Hindlimb muscle (tissue), 1 donor: ENCODE measurements at regions not wholly inside any gene's neighbourhood (a gene's known extent, or its start where the extent isn't known, plus 50 kb on each side); places are given as distances from the start of the nearest gene placed in this dataset.
"Not testable (repeated sequence)": the region's sequence is repeated elsewhere in the genome, so short reads cannot be mapped to it uniquely, and the experiment has no call there.

Source experiments
- DNase-seq: peaks from one replicate; pipeline ENCODE4 v3.0.0-alpha.2; 2013

DNA sequence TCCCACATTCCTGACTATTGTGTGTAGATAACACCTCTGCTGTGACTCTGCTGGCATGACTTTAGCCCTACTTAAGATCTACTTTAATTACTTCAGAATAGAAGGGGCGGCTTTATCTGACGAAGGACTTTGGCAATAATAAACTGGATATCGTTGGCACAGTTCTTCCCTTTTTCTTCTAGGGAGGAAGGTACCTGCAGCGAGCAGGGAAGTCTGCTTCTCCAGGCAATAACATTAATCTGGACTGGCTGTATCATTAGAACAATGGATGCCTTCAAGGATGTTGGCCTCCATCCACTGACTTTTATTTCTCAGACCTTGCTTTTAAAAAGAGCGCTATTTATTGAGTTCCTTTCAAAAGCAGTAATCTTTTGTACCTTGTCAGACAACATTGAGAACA, 172.6 kb upstream of the THSD7A start:
- no peak for DNase-seq

DNA sequence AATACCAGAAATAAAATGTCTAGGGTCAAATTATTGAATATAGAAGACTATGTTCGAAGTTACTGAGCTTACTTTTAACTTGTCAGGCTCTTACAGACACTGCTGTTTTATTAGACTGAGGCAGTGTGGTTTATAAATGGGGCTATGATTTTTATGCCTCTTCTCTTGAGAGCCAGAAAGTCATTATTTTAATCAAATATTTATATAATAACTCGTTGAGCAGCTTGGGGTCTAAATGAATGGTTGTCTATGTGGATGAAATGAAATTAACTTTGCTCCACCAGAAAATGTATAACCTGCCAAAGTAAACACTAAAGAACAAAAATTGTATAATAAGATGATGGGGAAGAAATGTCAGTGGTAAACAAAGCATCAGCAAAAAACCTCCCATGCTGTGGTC, 175.6 kb upstream of the THSD7A start:
- DNase-seq: no peak

DNA sequence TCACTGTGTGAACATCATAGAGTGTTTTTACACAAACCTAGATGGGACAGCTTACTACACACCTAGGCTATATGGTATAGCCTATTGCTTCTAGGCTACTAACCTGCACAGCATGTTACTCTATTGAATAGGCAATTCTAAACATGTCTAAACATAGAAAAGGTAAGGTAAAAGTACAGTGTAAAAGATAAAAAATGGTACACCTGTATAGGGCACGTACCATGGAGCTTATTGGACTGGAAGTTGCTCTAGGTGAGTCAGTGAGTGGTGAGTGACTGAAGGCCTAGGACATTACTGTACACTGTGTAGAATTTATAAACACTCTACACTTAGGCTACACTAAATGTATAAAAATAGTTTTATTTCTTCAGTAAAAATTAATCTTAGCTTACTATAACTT, 182.0 kb upstream of the THSD7A start:
- no peak for DNase-seq

DNA sequence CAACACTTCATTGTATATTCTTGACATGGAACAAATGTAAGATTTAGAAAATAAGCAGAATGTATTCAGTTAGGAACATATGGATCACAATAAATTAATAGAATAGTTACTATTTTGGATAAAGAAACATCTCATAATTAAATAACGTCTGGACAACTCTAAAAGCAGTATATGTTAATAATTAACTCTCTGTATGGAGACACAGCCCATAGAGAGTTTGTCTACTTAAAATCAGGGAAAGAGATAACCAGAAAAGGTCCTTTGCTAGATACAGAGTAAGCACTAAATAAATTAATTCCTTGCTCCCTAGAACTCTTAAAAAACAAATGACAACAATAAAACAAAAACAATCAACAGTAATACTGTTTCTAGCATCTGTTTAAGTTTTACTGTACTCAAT, 184.4 kb upstream of the THSD7A start:
- no peak for DNase-seq

DNA sequence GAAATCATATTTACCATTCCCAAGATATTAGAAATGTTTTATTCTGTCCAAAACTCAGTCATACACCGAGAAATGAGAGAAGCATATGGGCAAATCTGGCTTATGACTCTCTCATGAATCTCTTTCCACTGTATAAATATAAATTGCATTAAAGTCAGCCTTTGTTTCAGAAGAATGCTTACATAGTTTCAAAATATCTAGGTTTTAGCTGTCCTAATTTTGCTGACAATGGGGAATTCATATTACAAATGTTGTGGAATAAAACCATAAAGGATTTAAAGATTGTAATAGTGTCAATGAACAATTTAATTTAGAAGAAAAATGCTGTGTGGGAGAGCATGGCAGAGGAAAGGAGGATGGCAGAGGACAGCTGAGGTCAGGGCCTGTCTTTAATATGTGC, 185.0 kb upstream of the THSD7A start:
- no peak for DNase-seq

DNA sequence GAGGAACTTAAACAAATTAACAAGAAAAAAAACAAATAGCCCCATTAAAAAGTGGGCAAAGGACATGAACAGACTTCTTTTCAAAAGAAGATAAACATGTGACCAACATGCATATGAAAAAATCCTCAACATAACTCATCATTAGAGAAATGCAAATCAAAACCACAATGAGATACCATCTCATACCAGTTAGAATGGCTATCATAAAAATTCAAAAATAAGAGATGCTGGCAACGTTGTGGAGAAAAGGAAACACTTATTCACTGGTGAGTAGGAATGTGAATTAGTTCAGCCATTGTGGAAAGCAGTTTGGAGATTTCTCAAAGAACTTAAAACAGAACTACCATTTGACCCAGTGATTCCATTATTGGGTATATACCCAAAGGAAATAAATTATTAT, 189.1 kb upstream of the TMEM106B start:
- not testable (repeated sequence) for DNase-seq

DNA sequence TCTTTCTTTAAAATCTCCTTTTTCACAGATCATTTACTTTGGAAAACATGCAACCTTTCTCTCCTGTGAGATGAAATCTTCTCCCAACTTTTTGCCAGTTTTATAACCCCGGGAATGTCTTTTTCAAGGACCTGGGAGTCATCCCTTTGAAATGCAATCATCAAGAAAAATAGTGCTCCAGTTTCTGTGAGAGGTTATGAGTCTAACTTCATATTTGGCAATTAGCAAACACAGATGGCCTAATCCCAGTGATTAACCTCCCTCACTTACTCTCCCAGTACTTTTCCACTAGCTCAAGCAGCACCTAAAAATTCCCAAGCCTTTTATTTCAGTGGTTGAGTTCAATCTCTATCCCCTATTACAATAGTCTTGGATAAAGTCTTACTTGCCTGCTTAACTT, 185.8 kb upstream of the TMEM106B start:
- no peak for DNase-seq

DNA sequence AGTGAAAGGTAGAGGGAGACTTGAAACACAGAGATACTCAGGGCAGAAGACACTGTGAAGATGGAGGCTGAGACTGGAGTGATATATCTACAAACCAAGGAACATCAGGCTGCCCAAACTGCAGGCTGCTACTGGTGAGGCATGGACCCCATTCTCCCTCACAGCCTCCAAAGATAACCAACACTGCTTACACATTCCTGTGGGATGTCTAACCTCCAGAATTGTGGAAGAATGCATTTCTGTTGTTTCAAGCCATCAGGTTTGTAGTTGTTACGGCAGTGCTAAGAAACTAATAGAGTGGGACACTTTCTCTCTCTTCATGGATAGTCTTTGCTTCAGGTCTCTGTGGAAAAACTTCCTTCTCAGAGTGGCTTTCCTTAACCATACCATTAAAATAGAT, 182.6 kb upstream of the TMEM106B start:
- no peak for DNase-seq

DNA sequence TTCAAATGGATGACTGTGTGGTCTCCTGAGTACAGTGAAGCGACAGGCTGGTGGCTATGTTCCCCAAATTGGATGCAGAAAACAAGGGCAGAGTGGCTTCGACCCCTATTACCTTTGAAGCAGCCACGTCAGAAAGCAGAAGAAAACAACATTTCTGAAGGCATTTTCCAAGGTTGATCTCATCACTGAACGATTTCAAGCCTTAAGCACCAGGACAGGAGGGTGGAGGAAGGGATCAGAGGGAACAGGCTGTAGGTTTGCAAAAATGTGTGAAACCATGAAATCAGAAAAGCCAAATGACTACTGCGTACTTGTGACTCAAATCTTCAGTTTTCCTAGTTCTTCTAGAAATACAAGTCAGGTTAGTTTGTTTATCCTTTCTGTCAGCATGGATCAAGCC, 181.0 kb upstream of the TMEM106B start:
- DNase-seq: no peak

DNA sequence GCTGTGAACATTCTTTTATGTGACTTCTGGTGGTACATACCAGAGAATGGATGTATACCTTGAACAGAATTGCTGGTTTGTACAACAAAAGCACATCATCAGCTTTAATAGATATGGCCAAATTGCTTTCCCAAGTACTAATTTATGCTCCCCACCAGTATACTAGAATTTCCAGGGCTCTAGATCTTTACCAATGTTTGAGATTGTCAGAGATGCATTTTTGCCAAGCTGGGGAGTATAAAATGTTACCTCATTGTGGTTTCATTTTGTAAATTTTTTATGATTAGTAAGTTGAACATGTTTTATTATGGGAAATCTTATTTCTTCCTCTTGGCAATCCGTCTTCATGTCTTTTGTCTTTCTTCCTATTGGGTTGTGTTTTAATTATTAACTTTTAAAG, 179.9 kb upstream of the TMEM106B start:
- no peak for DNase-seq

DNA sequence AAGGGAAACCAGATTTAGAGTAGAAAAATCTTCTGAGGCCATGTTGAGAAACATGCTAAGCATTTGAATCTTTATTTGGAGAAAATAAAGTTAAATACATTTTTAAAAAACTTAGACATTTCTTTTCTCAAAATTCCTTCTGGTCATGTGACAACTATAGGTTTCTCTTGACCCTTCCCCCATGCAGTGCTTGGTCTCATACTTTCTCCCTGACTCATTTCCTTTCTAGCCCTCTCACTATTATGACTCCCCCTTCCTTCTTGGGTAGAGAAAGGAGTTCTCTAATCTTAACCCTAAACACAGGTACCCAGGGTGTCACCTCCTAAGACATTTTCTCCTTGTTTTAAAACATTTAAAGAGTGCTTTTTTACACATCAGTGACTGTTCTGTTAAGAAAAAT, 179.5 kb upstream of the TMEM106B start:
- no peak for DNase-seq

DNA sequence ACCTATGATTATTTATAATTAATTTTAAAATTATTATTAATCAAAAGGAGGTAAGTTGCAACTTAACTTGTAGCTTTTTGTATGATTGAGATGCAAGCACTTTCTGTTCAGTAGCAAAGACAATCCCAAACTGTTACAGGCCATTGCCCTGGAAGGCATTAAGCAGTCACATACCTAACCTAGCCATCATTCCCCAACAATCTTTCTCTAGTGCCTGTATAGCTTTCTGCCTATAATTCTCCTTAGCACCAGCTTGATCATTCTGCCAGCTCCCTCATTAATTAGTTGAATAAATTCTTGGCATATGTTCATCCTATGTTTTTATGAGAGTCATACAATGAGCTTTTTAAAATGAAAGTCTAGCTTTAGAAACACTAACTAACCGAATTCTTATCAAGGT, 178.9 kb upstream of the TMEM106B start:
- no peak for DNase-seq

DNA sequence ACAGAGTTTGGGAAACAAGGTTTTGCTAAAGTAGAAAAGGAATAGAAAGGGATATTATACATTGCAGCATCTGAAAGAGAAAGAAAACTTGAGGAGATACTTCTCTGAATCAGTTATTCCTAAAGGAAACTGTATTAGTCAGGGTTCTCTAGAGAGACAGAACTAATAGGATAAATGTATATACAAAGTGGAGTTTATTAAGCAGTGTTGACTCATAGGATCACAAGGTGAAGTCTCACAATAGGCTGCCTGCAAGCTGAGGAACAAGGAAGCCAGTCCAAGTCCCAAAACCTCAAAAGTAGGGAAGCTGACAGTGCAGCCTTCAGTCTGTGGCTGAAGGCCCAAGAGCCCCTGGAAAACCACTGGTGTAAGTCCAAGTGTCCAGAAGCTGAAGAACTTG, 167.6 kb upstream of the TMEM106B start:
- DNase-seq: not testable (repeated sequence)

DNA sequence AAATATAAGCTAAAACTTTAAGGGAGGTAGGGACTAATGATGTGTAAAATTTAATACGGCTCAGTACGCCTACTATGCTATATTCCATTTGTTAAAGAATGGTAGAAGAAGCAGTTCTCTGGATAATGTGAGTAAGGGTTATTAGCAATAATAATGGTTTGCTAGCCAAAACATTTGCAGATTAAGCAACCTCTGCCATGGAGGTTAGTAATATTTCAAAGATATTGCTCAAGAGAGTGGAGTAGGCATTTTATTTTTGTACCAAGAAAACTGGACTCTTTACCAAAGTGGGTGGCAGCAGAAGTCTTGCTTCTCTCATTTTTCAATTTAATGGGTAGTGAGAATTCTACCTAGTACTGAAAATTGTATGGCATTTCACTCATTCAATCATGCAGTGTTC, 158.9 kb upstream of the TMEM106B start:
- DNase-seq: no peak

DNA sequence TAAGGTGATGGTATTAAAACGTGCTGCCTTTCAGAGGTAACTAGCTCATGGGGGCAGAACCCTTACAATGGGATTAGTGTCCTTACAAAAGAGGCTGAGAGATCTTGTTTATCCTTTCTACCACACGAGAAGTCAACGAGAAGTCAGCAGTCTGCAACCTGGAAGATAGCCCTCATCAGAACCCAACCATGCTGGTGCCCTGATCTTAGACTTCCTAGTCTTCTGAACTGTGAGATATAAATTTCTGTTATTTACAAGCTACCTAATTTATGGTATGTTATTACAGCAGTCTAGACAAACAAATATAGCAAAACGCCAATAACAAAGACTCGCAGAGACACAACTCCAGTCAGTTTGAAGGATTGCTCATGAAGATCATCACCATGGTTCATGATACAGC, 157.5 kb upstream of the TMEM106B start:
- no peak for DNase-seq

DNA sequence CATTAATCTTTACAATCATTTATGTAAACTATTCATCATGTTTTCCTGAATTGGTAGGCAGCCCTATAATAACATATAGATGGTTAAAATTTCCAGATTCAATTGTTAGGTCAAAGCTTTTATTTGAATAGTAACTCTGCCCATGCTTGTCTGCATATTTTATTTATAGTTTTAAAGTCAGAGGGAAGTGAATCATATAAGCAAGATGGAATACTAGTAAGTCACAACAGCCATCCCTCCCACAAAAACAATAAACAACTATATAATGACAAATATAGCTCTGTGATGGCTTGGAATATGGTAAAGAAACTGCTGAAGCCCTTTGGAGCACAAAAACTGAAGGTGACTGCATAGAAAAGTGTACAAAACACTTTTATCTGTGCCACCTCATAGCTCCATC, 156.3 kb upstream of the TMEM106B start:
- DNase-seq: no peak

DNA sequence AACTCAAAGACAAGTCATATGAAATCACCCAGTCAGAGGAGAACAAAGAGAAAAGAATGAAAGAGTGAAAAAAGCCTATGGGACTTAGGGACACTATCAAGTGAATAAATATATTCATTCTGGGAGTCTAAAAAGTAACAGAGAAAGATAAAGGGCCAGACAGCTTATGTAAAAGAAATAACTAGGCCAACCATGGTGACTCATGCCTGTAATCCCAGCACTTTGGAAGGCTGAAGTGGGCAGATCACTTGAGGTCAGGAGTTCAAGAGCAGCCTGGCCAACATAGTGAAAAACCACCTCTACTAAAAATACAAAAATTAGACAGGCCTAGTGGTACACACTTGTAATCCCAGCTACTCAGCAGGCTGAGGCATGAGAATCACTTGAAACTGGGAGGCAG, 154.7 kb upstream of the TMEM106B start:
- no peak for DNase-seq

DNA sequence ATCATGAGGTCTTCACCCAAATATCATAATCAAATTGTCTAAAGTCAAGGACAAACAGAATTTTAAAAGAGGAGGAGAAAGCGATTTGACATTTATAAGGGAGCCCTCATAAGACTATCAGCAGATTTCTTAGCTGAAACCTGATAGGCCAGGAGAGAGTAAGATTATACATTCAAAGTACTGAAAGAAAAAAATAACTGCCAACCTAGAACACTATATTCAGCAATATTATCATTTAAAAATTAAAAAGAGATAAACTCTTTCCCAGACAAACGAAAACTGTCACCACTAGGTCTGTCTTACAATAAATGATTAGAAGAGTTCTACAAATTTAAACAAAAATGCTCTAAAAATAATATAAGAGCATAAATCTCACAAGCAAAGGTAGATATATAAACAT, 154.1 kb upstream of the TMEM106B start:
- DNase-seq: no peak

DNA sequence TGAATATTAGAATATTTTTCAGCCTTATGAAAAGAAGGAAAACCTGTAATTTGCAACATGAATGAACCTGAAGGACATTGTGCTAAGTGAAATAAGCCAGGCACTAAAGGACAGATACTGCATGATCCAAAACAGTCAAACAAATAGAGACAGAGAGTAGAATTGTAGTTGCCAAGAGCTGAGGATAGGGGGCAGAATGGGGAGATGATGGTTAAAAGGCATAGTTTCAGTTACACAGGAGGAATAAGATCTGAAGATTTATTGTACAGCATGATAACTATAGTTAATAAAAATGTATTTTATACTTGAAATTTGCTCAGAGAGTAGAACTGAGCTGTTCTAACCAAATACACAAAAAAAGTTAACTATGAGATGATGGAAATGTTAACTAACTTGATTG, 149.0 kb upstream of the TMEM106B start:
- DNase-seq: no peak

DNA sequence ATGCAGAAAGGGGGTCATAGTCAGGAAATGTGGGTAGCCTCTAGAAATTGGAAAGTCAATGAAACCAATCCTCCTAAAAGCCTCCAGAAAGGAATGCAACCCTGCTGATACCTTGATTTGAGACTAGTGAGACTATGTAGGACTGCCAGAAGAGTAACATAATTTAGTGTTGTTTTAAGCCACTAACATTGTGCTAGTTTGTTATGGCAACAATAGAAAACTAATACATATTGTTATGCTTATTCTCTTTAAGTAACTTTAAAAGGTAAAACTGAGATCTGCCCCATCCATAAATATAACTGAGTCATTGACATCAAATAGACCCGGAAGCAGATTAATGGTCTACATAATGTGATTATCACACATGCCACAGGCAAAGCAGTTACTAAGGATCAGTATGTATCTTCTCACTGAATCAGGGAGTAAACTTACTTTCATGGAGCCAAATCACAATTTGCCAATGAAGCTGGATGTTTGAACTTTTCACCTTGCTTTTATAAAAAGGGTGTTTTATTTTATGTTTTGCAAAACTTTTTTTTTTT, 146.4 kb upstream of the TMEM106B start:
- no peak for DNase-seq

DNA sequence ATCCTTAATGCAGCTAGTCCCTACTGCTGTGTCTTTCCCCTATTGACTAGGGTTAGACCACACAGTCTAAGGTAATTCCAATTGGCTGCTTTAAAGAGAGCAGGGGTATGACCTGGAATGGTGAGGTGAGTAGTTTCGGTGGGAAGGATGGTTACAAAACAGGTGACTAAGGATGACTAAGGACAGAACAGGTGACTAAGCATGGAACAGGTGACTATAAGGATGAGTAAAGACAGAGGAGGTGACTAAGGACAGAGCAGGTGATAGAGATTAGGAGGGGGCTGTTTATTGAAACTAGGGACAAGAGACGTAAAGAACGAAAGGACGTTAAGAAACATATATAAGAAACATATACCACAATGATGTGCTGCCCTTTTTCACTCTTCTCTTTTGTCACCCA, 145.1 kb upstream of the TMEM106B start:
- DNase-seq: no peak

DNA sequence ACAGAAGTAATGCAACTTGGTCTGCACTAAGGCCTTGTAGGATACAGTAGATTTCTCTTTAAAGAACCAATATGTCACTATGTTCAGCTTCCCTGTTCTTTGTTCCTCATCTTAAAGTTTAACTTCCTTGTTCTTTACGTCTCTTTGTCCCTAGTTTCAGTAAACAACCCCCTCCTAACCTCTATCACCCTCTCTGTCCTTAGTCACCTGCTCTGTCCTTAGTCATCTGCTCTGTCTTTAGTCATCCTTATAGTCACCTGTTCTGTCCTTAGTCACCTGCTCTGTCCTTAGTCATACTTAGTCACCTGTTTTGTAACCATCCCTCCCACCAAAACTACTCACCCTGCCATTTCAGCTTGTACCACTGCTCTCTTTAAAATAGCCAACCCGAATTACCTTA, 144.6 kb upstream of the TMEM106B start:
- DNase-seq: no peak

DNA sequence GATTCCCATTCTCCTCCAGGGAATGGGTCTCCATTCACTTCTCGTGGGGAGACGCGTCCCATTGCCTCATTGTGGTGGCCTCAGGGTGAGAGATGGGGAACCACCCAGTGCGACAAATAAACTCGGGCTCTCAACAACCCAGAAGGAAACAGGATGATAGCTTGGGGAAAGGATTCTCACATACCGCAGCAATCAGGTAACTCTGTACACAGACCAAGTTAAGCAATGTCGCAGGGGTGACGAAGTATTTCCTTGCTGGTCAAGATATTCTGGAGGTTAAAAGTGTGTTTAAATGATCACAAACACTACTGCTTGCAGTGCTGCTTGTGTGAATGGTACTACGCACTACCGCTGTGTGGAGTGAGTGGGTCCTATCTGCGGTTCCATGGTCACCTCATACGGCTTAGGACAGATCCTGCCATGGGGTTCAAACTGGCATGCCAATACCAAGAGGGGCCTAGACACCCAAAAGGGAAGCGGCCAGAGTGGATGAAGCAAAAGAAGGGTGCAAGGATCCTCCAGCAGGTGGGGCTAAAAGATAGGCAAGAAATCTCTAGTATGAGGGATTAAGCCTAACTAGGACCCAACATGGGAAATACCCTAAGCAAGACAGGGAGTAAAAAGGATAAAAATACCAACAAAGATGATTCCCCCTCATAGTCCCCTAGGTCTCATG, 143.8 kb upstream of the TMEM106B start:
- peak; percentile 11 for DNase-seq

DNA sequence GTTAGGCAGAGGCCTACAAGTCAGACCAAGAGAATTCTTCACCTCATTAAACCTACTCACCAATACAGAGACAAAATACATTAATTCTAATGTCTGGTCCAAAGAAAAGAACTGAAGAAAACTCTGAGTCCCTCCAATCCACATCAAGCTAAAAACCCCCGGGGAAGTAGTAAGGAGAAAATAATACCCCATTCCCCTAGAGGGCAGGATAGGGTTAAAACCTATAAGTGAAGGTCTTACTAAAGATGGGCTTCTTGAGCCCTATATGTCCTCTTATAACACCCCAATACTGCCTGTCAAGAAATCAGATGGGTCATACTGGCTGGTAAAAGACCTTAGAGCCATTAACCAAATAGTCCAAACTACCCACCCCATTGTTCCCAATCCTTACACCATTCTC, 141.3 kb upstream of the TMEM106B start:
- DNase-seq: no peak

DNA sequence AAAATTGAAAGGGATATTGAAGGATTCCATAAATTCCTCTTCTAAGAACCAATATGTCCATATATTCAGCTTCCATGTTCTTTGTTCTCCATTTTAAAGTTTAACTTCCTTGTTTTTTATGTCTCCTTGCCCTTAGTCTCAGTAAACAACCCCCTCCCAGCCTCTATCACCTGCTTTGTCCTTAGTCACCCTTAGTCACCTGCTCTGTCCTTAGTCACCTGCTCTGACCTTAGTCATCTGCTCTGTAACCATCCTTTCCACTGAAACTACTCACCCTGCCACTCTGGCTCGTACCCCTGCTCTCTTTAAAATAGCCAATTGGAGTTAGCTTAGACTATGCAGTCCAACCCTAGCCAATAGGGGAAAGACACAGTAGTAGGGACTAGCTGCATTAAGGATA, 136.2 kb upstream of the TMEM106B start:
- DNase-seq: no peak
